ENCODE measurements at regions not wholly inside any gene's neighbourhood (a gene's known extent, or its start where the extent isn't known, plus 50 kb on each side); places are given as distances from the start of the nearest gene placed in this dataset.

- no peak for TF ChIP-seq CTCF (IDR thresholded peaks at IDR 0.05; ENCODE audit: low read depth, low read length)
- no peak for TF ChIP-seq EZH2phosphoT487 (IDR thresholded peaks at IDR 0.05; ENCODE audit: low read depth)
These were observed 73.2 kb upstream of the PSMA6 start for GRCh38 chr14:35218963-35219362.

Measured in OCI-LY3 (cell line).